PC-9 (cell line): ENCODE measurements at regions not wholly inside any gene's neighbourhood (a gene's known extent, or its start where the extent isn't known, plus 50 kb on each side); places are given as distances from the start of the nearest gene placed in this dataset.

ENCODE experiments used
- EZH2 ChIP-seq: fragments of 200-600 bp; sonication (generic); IDR thresholded peaks from 2 replicates; pipeline ENCODE4 v1.8.0; 2017; ENCODE audit warnings: antibody characterized with exemption, low read depth
- TF ChIP-seq, protein P1 (sequence below): fragments of 200-600 bp; sonication (generic); conservative IDR thresholded peaks from 2 replicates; pipeline ENCODE4 v1.6.1; 2017; ENCODE audit warnings: mixed run types, antibody characterized with exemption, mild to moderate bottlenecking, moderate library complexity

DNA sequence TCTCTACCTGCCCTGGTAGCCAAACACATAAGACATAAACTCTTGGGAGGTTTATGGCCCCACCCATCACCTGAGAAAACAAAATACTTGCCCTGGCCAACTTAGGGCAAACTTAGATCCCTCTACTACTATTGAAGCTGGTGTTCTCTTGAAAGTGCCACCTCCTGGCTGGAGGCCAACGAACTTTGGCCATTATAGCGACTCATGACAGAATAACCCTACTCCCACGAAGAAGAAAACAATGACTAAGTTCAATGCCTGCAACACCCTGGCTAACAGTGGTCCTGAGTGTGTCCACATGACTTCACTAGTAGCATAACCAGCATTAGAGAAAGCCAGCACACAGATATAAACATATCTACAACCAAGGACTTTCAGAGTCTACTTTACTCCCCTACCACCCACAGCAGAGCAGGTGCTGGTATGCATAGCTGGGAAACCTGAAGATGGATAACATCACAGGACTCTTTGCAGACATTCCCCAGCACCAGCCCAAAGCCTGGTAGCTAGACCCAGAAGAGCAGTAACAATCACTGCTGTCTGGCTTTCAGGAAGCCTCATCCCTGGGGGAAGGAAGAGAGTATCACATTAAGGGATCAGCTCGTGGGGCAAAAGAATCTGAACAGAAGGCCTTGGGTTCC, 81.0 kb downstream of the SLC30A10 start:
- TF ChIP-seq, protein P1, sequence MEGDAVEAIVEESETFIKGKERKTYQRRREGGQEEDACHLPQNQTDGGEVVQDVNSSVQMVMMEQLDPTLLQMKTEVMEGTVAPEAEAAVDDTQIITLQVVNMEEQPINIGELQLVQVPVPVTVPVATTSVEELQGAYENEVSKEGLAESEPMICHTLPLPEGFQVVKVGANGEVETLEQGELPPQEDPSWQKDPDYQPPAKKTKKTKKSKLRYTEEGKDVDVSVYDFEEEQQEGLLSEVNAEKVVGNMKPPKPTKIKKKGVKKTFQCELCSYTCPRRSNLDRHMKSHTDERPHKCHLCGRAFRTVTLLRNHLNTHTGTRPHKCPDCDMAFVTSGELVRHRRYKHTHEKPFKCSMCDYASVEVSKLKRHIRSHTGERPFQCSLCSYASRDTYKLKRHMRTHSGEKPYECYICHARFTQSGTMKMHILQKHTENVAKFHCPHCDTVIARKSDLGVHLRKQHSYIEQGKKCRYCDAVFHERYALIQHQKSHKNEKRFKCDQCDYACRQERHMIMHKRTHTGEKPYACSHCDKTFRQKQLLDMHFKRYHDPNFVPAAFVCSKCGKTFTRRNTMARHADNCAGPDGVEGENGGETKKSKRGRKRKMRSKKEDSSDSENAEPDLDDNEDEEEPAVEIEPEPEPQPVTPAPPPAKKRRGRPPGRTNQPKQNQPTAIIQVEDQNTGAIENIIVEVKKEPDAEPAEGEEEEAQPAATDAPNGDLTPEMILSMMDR = no peak
- no peak for TF ChIP-seq EZH2
